ENCODE measurements at regions not wholly inside any gene's neighbourhood (a gene's known extent, or its start where the extent isn't known, plus 50 kb on each side); places are given as distances from the start of the nearest gene placed in this dataset.

- no peak for DNase-seq (ENCODE audit: low spot score)
- Histone ChIP-seq H3K4me1 (no peaks in the 10 kb centered on the region), H3K4me3 (no peak overlapping the region), H3K9ac (no peak overlapping the region), H3K27ac (no peak overlapping the region), H3K79me2 (ENCODE audit: low read depth) (no peaks in the 10 kb centered on the region), H3K27me3 (no peaks in the 10 kb centered on the region), H4K20me1 (ENCODE audit: low read depth) (no peaks in the 10 kb centered on the region), H3K9me3 (ENCODE audit: low read depth) (peaks cover 3% of the 10 kb centered on the region), H2AFZ (replicated peaks) (no peak overlapping the region), H3K4me2 (no peak overlapping the region), H3F3A (ENCODE audit: low read depth) (no peaks in the 10 kb centered on the region), H3K36me3 (no peaks in the 10 kb centered on the region)
- peaks cover 2% of the 10 kb centered on the region for H3K9me3 Mint-ChIP-seq
- H3K4me3 Mint-ChIP-seq, result no peak overlapping the region
- no peaks in the 10 kb centered on the region for H3K4me1 Mint-ChIP-seq
- TF ChIP-seq EZH2 (IDR thresholded peaks at IDR 0.05) (no peak), EZH2phosphoT487 (IDR thresholded peaks at IDR 0.05) (no peak), CTCF (IDR thresholded peaks at IDR 0.05) (no peak)
- H3K27ac Mint-ChIP-seq, result no peak overlapping the region
- no peaks in the 10 kb centered on the region for H3K27me3 Mint-ChIP-seq (ENCODE audit: insufficient read depth, low read depth)
- no peaks in the 10 kb centered on the region for H3K36me3 Mint-ChIP-seq
Observed at GRCh38 chrX:104329731-104330130, 75.0 kb upstream of the ESX1 start.

GRCh38 chrX:104325213-104325585, 70.5 kb upstream of the ESX1 start:
- DNase-seq (ENCODE audit: low spot score), result no peak
- no peaks in the 10 kb centered on the region for H3K79me2 ChIP-seq (ENCODE audit: low read depth)
- no peaks in the 10 kb centered on the region for H3K36me3 ChIP-seq
- Mint-ChIP-seq H3K4me3 (no peak overlapping the region), H3K4me1 (no peaks in the 10 kb centered on the region), H3K36me3 (no peaks in the 10 kb centered on the region), H3K27ac (no peak overlapping the region), H3K9me3 (peaks cover 2% of the 10 kb centered on the region), H3K27me3 (ENCODE audit: insufficient read depth, low read depth) (peaks cover 2% of the 10 kb centered on the region)
- H3K4me2 ChIP-seq, result no peak overlapping the region
- no peak overlapping the region for H3K4me3 ChIP-seq
- TF ChIP-seq EZH2phosphoT487 (IDR thresholded peaks at IDR 0.05) (no peak), EZH2 (IDR thresholded peaks at IDR 0.05) (no peak), CTCF (IDR thresholded peaks at IDR 0.05) (no peak)
- H3K9me3 ChIP-seq (ENCODE audit: low read depth), result no peaks in the 10 kb centered on the region
- no peak overlapping the region for H3K9ac ChIP-seq
- H3K27me3 ChIP-seq, result no peaks in the 10 kb centered on the region
- no peaks in the 10 kb centered on the region for H3F3A ChIP-seq (ENCODE audit: low read depth)
- no peaks in the 10 kb centered on the region for H4K20me1 ChIP-seq (ENCODE audit: low read depth)
- no peaks in the 10 kb centered on the region for H3K4me1 ChIP-seq
- no peak overlapping the region for H3K27ac ChIP-seq
- H2AFZ ChIP-seq (replicated peaks), result no peak overlapping the region

- no peaks in the 10 kb centered on the region for H3K27me3 ChIP-seq
- TF ChIP-seq EZH2phosphoT487 (IDR thresholded peaks at IDR 0.05) (no peak), EZH2 (IDR thresholded peaks at IDR 0.05) (no peak), CTCF (IDR thresholded peaks at IDR 0.05) (no peak)
- H3K4me2 ChIP-seq, result no peak overlapping the region
- H3K4me1 ChIP-seq, result no peaks in the 10 kb centered on the region
- Mint-ChIP-seq H3K4me3 (no peak overlapping the region), H3K4me1 (no peaks in the 10 kb centered on the region), H3K9me3 (peaks cover 2% of the 10 kb centered on the region), H3K27ac (no peak overlapping the region), H3K27me3 (ENCODE audit: insufficient read depth, low read depth) (peaks cover 2% of the 10 kb centered on the region), H3K36me3 (no peaks in the 10 kb centered on the region)
- H2AFZ ChIP-seq (replicated peaks), result no peak overlapping the region
- no peaks in the 10 kb centered on the region for H3F3A ChIP-seq (ENCODE audit: low read depth)
- H3K36me3 ChIP-seq, result no peaks in the 10 kb centered on the region
- no peak overlapping the region for H3K9ac ChIP-seq
- H3K9me3 ChIP-seq (ENCODE audit: low read depth), result no peaks in the 10 kb centered on the region
- H3K79me2 ChIP-seq (ENCODE audit: low read depth), result no peaks in the 10 kb centered on the region
- no peak for DNase-seq (ENCODE audit: low spot score)
- no peaks in the 10 kb centered on the region for H4K20me1 ChIP-seq (ENCODE audit: low read depth)
- H3K27ac ChIP-seq, result no peak overlapping the region
- H3K4me3 ChIP-seq, result no peak overlapping the region
Observed at GRCh38 chrX:104324461-104325212, 69.9 kb upstream of the ESX1 start.
